ELR (cell line): ENCODE measurements at regions not wholly inside any gene's neighbourhood (a gene's known extent, or its start where the extent isn't known, plus 50 kb on each side); places are given as distances from the start of the nearest gene placed in this dataset.

Source experiments
- DNase-seq: peaks from one replicate; pipeline ENCODE4 v3.0.0-alpha.2; 2015; ENCODE audit warnings: low read depth

- no peak for DNase-seq
Observed at GRCh38 chr14:26929361-26929760, 331.5 kb upstream of the NOVA1 start.

- no peak for DNase-seq
Observed at GRCh38 chr14:26930576-26930975, 332.7 kb upstream of the NOVA1 start.

GRCh38 chr14:26932606-26933005 lies 334.8 kb upstream of the NOVA1 start:
- no peak for DNase-seq

- no peak for DNase-seq
Observed at GRCh38 chr14:26933431-26933830, 335.6 kb upstream of the NOVA1 start.

- DNase-seq, result no peak
Observed at GRCh38 chr14:26934151-26934550, 336.3 kb upstream of the NOVA1 start.

- no peak for DNase-seq
Observed at GRCh38 chr14:26935733-26936132, 337.9 kb upstream of the NOVA1 start.

GRCh38 chr14:26938054-26938453 lies 340.2 kb upstream of the NOVA1 start:
- DNase-seq, result no peak

- DNase-seq, result no peak
Observed at GRCh38 chr14:26939755-26940154, 341.9 kb upstream of the NOVA1 start.

- DNase-seq, result no peak
Observed at GRCh38 chr14:26941521-26941920, 343.7 kb upstream of the NOVA1 start.

GRCh38 chr14:26947265-26947664 lies 349.4 kb upstream of the NOVA1 start:
- DNase-seq, result no peak

- DNase-seq, result no peak
Observed at GRCh38 chr14:26959437-26959836, 361.6 kb upstream of the NOVA1 start.

- no peak for DNase-seq
Observed at GRCh38 chr14:26959972-26960660, 362.3 kb upstream of the NOVA1 start.

GRCh38 chr14:26963711-26964110 lies 365.9 kb upstream of the NOVA1 start:
- no peak for DNase-seq

GRCh38 chr14:26965490-26965889 lies 367.7 kb upstream of the NOVA1 start:
- no peak for DNase-seq

GRCh38 chr14:26966908-26967307 lies 369.1 kb upstream of the NOVA1 start:
- no peak for DNase-seq

- DNase-seq, result no peak
Observed at GRCh38 chr14:26974965-26975364, 377.1 kb upstream of the NOVA1 start.

- DNase-seq, result no peak
Observed at GRCh38 chr14:26982071-26982470, 384.2 kb upstream of the NOVA1 start.

- DNase-seq, result peak; percentile 54
Observed at GRCh38 chr14:26984311-26985177, 386.7 kb upstream of the NOVA1 start.

GRCh38 chr14:26987744-26988363 lies 390.0 kb upstream of the NOVA1 start:
- DNase-seq, result no peak

GRCh38 chr14:26990946-26991345 lies 393.1 kb upstream of the NOVA1 start:
- no peak for DNase-seq

GRCh38 chr14:26992403-26993115 lies 394.7 kb upstream of the NOVA1 start:
- no peak for DNase-seq

GRCh38 chr14:26993556-26993955 lies 395.7 kb upstream of the NOVA1 start:
- no peak for DNase-seq
